ENCODE measurements at regions not wholly inside any gene's neighbourhood (a gene's known extent, or its start where the extent isn't known, plus 50 kb on each side); places are given as distances from the start of the nearest gene placed in this dataset.

GRCh38 chrX:20374900-20375438, 108.3 kb upstream of the RPS6KA3 start:
- DNase-seq (ENCODE audit: low read depth): no peak

GRCh38 chrX:20374450-20374849, 107.7 kb upstream of the RPS6KA3 start:
- no peak for DNase-seq (ENCODE audit: low read depth)

DNA sequence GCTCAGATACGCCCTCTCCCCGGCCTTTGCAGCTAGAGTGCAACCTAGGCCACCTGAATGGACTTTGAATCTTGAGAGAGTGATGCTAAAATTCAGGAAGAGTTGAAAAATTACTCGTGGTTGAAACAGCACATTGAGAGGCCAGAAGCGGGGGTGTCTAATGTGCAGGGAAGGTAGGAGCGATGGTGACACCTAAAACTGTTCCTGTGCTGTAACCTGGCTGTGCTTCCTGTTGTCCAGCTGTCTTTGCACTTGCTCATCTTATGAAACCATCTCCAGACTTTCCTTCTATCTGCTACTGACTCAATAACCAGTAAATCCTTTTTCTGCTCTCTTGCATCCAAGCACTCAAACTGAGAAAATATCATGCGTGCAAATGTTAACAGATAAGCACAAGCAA, 106.4 kb upstream of the RPS6KA3 start:
- no peak for DNase-seq (ENCODE audit: low read depth)

- DNase-seq (ENCODE audit: low read depth): no peak
Observed at GRCh38 chrX:20372533-20372932, 105.8 kb upstream of the RPS6KA3 start.

GRCh38 chrX:20369468-20369867, 102.8 kb upstream of the RPS6KA3 start:
- no peak for DNase-seq (ENCODE audit: low read depth)

GRCh38 chrX:20364238-20364637, 97.5 kb upstream of the RPS6KA3 start:
- DNase-seq (ENCODE audit: low read depth): no peak

- DNase-seq (ENCODE audit: low read depth): no peak
Observed at GRCh38 chrX:20363275-20363674, 96.6 kb upstream of the RPS6KA3 start.

GRCh38 chrX:20362268-20363267, 95.9 kb upstream of the RPS6KA3 start:
- DNase-seq (ENCODE audit: low read depth): no peak

GRCh38 chrX:20361890-20362262, 95.2 kb upstream of the RPS6KA3 start:
- no peak for DNase-seq (ENCODE audit: low read depth)

GRCh38 chrX:20361081-20361889, 94.6 kb upstream of the RPS6KA3 start:
- DNase-seq (ENCODE audit: low read depth): no peak

DNA sequence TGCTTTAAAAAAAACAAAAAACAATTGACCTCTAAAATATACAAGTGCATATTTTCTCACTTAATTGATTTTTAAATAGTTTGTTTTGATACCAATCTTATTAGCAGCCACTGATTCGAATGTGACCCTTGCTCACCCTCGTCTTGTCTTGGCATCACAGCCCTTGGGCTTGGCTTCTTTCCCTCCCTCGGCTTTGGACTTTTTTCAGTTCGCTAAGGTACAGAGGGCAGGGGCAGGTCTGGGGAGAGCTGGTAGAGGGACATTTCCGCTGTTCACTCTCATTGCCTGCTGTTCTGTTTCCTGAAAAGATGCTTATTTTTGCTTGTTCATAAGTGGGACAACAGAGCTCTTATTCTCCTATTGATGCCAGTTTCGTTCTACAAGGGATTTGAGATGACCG, 88.5 kb upstream of the RPS6KA3 start:
- DNase-seq (ENCODE audit: low read depth): no peak

GRCh38 chrX:20354505-20354904, 87.8 kb upstream of the RPS6KA3 start:
- no peak for DNase-seq (ENCODE audit: low read depth)

- no peak for DNase-seq (ENCODE audit: low read depth)
Observed at GRCh38 chrX:20352935-20353336, 86.2 kb upstream of the RPS6KA3 start.

DNA sequence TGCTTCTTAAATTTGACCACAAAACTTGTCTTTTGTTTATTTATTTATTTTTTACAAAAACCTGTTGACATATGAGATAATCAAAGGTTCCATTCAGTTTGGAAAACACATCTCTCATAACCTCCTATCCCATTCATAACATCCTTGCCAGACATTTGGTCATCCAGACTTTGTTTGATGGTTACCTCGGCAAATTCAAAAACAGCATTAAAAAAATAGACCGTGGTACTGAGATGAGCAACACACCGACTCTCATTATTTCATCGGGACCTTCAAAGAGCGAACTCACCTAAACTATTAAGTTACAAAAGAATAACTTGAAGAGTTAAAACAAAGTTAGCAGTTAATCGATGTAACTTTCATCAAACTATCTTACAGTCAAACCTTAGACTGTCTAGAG, 85.8 kb upstream of the RPS6KA3 start:
- DNase-seq (ENCODE audit: low read depth): no peak

- no peak for DNase-seq (ENCODE audit: low read depth)
Observed at GRCh38 chrX:20350596-20350995, 83.9 kb upstream of the RPS6KA3 start.

DNA sequence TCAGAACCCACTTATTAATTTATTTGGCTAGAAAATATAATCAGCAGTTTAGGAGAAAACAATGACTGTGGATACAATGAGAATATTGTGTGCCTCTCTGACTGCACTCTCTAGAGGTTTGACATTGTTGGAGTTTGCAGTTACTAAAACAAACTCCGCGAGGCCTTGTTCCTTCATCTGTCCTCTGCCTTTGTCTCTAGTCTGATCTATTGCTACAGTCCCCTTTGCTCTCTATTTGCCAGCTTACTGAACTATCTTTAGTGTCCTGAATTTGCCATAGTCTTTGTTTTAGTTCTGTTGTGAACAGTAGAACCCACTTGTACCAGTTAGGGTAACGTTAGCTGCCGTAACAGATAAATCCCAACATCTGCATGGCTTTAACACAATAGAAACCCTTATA, 81.4 kb upstream of the RPS6KA3 start:
- DNase-seq (ENCODE audit: low read depth): no peak

GRCh38 chrX:20347481-20347880, 80.8 kb upstream of the RPS6KA3 start:
- no peak for DNase-seq (ENCODE audit: low read depth)

DNA sequence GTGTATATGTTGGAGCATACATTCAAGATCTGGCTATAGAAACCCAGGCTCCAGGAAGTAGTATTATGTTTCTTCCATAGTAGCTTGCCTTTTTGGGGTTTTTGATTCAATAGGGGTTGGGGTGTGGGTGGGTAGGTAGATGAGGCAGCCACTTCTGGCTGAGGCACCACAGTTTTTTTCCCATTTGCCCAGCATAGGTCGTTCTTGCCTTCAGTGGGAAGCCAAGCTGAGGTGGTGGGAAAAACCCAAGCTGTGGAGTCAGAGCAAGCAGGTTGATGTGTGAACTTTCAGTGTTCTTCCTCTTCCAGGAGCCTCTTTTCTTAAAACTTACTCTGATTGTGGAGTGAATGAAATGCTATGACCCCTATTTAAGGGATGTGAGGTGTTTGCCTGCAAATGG, 67.0 kb upstream of the RPS6KA3 start:
- DNase-seq (ENCODE audit: low read depth): no peak

GRCh38 chrX:20330545-20330944, 63.8 kb upstream of the RPS6KA3 start:
- DNase-seq (ENCODE audit: low read depth): no peak

DNA sequence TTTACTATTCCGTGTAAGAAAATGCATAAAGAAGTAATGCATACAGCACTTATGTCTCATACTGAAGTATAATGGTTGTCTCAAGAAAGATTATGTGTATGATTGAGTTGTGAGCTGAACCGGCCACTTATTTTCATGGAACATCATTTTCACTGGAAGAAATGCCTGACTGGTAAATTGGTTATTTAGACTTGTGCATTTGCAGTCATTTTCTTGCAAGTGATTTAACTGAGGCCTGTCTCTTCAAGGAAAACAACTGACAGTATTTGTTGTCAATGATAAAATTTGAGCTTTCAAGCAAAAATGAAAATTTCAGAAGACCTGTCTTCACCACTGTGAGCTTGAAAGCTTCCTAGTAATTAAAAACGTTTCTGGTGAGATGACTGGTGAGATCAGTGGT, 62.7 kb upstream of the RPS6KA3 start:
- DNase-seq (ENCODE audit: low read depth): no peak

DNA sequence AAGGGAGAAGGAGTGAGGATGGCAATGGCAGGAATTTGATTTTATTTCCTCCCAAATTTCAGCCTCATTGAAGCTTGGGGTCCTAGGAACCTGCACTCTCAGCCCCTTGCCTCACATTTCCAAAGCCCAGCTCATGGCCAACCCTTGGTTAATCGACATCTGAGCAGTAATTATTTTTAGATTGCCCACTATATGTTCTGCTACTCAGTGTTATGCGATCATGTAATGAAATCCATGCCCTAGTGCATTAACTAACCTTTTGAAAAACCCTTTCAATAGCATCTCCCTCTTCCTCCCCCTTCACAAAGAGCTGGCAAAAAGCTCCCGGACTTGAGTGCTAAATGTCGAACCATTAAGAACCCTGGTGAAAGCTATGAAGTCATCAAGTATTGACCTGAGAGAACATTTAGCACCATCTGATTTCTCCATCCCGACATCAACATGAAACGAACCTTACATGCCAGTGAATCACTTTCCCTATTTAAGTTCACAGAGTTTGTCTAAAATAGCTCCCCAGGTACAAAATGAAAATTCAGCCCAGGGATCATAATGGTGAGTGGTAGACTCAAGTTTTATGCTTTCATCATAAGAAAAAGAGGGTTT, 59.2 kb upstream of the RPS6KA3 start:
- DNase-seq (ENCODE audit: low read depth): no peak

- no peak for DNase-seq (ENCODE audit: low read depth)
Observed at GRCh38 chrX:20322887-20323286, 56.2 kb upstream of the RPS6KA3 start.

Data from fibroblast of the conjunctiva (primary cell).